Endothelial cell of umbilical vein (primary cell): ENCODE measurements at regions not wholly inside any gene's neighbourhood (a gene's known extent, or its start where the extent isn't known, plus 50 kb on each side); places are given as distances from the start of the nearest gene placed in this dataset.
A peak's percentile ranks its signal among the peaks of the same experiment; 100 is the strongest.

ENCODE experiments used
- BruUV-seq: library from RNA; stranded (reverse); fragments of 400-500 nt; replicated peaks from 2 replicates; lab custom pipeline; 2021; lab: Mats Ljungman, UMichigan
- CTCF ChIA-PET: fragments of 300-600, 350-600 bp; sonication (Branson Sonifier 250); formaldehyde crosslinking; loops from one replicate; lab custom pipeline; 2021; ENCODE audit warnings: antibody characterized with exemption, inconsistent platforms; lab: Charles Lee
- POLR2A ChIA-PET: fragments of 300-600, 350-600 bp; sonication (Branson Sonifier 250); formaldehyde crosslinking; loops from one replicate; lab custom pipeline; 2021; ENCODE audit warnings: antibody characterized with exemption, inconsistent platforms; lab: Charles Lee
- DNase-seq: peaks from one replicate; pipeline ENCODE4 v3.0.0-alpha.2; 2011; ENCODE audit warnings: low read depth, low spot score
- FAIRE-seq: peaks from 2 replicates; lab custom pipeline; 2011; peaks lifted over from hg19 to GRCh38; lab: Jason Lieb, UNC
- H2AFZ ChIP-seq: 2 replicates; pipeline ENCODE4 v1.6.0; 2012; ENCODE audit warnings: low read depth, low read length, control low read depth, inconsistent platforms
- H3K27ac ChIP-seq: 2 replicates; pipeline ENCODE4 v1.5.1; 2011; ENCODE audit warnings: low read depth, mild to moderate bottlenecking, control low read depth, low read length, moderate library complexity; ENCODE audit not compliant: insufficient read depth
- H3K27me3 ChIP-seq, 2 experiments: 2 replicates each; pipeline versions ENCODE4 v1.6.0 to v1.6.1; 2011; ENCODE audit warnings: low read length in 2 of 2, mixed read lengths in 1 of 2; ENCODE audit not compliant: control insufficient read depth in 2 of 2, insufficient read depth in 2 of 2
- H3K36me3 ChIP-seq, 2 experiments: 2 replicates in 1 of 2; 3 replicates in 1 of 2; pipeline ENCODE4 v1.5.1; 2011; ENCODE audit warnings: low read length in 2 of 2, mild to moderate bottlenecking in 1 of 2, moderate library complexity in 1 of 2; ENCODE audit not compliant: control insufficient read depth in 2 of 2, insufficient read depth in 2 of 2; ENCODE audit errors: extremely low read depth in 1 of 2
- H3K4me1 ChIP-seq: 3 replicates; pipeline ENCODE4 v1.5.1; 2011; ENCODE audit warnings: mild to moderate bottlenecking, low read length; ENCODE audit not compliant: control insufficient read depth, insufficient read depth; ENCODE audit errors: extremely low read depth
- H3K4me2 ChIP-seq: 2 replicates; pipeline ENCODE4 v1.6.1; 2011; ENCODE audit warnings: low read length, control low read depth, mixed read lengths; ENCODE audit not compliant: insufficient read depth
- H3K4me3 ChIP-seq, 3 experiments: fragments of 200-600 bp in 1 of 3; sonication (generic), shearing (Covaris generic) in 1 of 3; replicated peaks in 1 of 3; 2 replicates each; pipeline ENCODE4 v1.5.1; 2011 to 2016; ENCODE audit warnings: control low read depth in 3 of 3, low read length in 3 of 3, mild to moderate bottlenecking in 2 of 3, inconsistent platforms in 1 of 3, low read depth in 1 of 3, moderate library complexity in 1 of 3; ENCODE audit not compliant: insufficient read depth in 1 of 3
- H3K79me2 ChIP-seq: 2 replicates; pipeline ENCODE4 v1.6.0; 2012; ENCODE audit warnings: low read length, inconsistent platforms; ENCODE audit not compliant: control insufficient read depth, insufficient read depth
- H3K9ac ChIP-seq: replicated peaks from 2 replicates; pipeline ENCODE3; 2011; ENCODE audit warnings: low read length, control low read depth; ENCODE audit not compliant: insufficient read depth; ENCODE audit errors: extremely low read depth
- H3K9me1 ChIP-seq: replicated peaks from 3 replicates; pipeline ENCODE4 v1.6.0; 2011; ENCODE audit warnings: mild to moderate bottlenecking, low read length; ENCODE audit not compliant: control insufficient read depth, insufficient read depth; ENCODE audit errors: extremely low read depth
- H3K9me3 ChIP-seq: replicated peaks from 2 replicates; pipeline ENCODE4 v1.5.1; 2012; ENCODE audit warnings: low read length, inconsistent platforms; ENCODE audit not compliant: control insufficient read depth, insufficient read depth
- H4K20me1 ChIP-seq: replicated peaks from 2 replicates; pipeline ENCODE3; 2011; ENCODE audit warnings: mild to moderate bottlenecking, low read length; ENCODE audit not compliant: control insufficient read depth, insufficient read depth; ENCODE audit errors: extremely low read depth
- CTCF ChIP-seq, 2 donors: IDR thresholded peaks; 1 replicate in 1 of 2; 2 replicates in 1 of 2; pipeline ENCODE4 v1.5.1; 2011; ENCODE audit warnings: low read length in 2 of 2, mild to moderate bottlenecking in 2 of 2, moderate library complexity in 2 of 2, control low read depth in 1 of 2, inconsistent platforms in 1 of 2, low read depth in 1 of 2; ENCODE audit not compliant: insufficient read depth in 1 of 2; ENCODE audit errors: extremely low read depth in 1 of 2
- EZH2 ChIP-seq: IDR thresholded peaks from 2 replicates; pipeline ENCODE4 v1.6.1; 2012; ENCODE audit warnings: borderline replicate concordance, low read depth, mild to moderate bottlenecking, moderate library complexity, low read length, inconsistent platforms; ENCODE audit not compliant: severe bottlenecking
- FOS ChIP-seq: IDR thresholded peaks from 2 replicates; pipeline ENCODE4 v1.6.1; 2011; ENCODE audit warnings: mild to moderate bottlenecking, low read length, moderate library complexity, borderline replicate concordance; ENCODE audit not compliant: insufficient read depth
- GATA2 ChIP-seq: IDR thresholded peaks from 2 replicates; pipeline ENCODE4 v1.7.0; 2011; ENCODE audit warnings: low read depth, mild to moderate bottlenecking, moderate library complexity, mixed read lengths, low read length; ENCODE audit not compliant: insufficient read length, insufficient read depth
- JUN ChIP-seq: IDR thresholded peaks from 2 replicates; pipeline ENCODE4 v1.6.1; 2011; ENCODE audit warnings: borderline replicate concordance, low read depth; ENCODE audit not compliant: insufficient read length, insufficient read depth
- MAX ChIP-seq: IDR thresholded peaks from 2 replicates; pipeline ENCODE4 v1.6.1; 2011; ENCODE audit not compliant: insufficient read depth, insufficient read length
- MYC ChIP-seq: IDR thresholded peaks from one replicate; pipeline ENCODE4 v1.6.1; 2011; ENCODE audit warnings: mild to moderate bottlenecking, low read depth, low read length
- POLR2A ChIP-seq: IDR thresholded peaks from 2 replicates; pipeline ENCODE4 v1.6.1; 2012; ENCODE audit warnings: low read depth, mild to moderate bottlenecking, control low read depth, low read length
- POLR2AphosphoS5 ChIP-seq: IDR thresholded peaks from 2 replicates; pipeline ENCODE4 v1.6.1; 2012; ENCODE audit warnings: low read depth, mild to moderate bottlenecking, control low read depth, low read length, moderate library complexity; ENCODE audit not compliant: insufficient read depth
- dilution Hi-C: fragments of 300-500 bp; cut with MboI; formaldehyde crosslinking; loops from one replicate; pipeline ENCODE4 v1.15.0; 2019; ENCODE audit warnings: low sequenced_read_pairs; ENCODE audit not compliant: extremely low pct_ligation_motif_present
- intact Hi-C: fragments of 100-400 bp; cut with micrococcal nuclease; formaldehyde crosslinking; loops from one replicate; pipeline ENCODE4 v1.10.0; 2022

GRCh38 chr13:105097521-105097920 lies 1437.9 kb downstream of the EFNB2 start:
- intact Hi-C loops: no loop called here
- POLR2A ChIA-PET: no interaction called here

More at GRCh38 chr13:105097521-105097920, 1437.9 kb downstream of the EFNB2 start:
- H3K36me3 ChIP-seq: no peaks in the 10 kb centered on the region
- H4K20me1 ChIP-seq: no peaks in the 10 kb centered on the region
- H3K27me3 ChIP-seq: no peaks in the 10 kb centered on the region
- dilution Hi-C loops: no loop called here
- H3K27ac ChIP-seq: no peak overlapping the region
- CTCF ChIA-PET: interaction anchor here (0.9 kb wide), 1 partner anchor 12 kb away, joined by 3 read pairs; no protein-coding TSS in a partner anchor
- TF ChIP-seq POLR2AphosphoS5 (no peak), POLR2A (no peak), MYC (no peak), CTCF (IDR thresholded peaks at IDR 0.05; ENCODE audit: extremely low read depth in 1 of 2, insufficient read depth in 1 of 2, low read depth in 1 of 2, low read length in 2 of 2) (no peak), MAX (no peak), GATA2 (no peak), EZH2 (no peak), JUN (no peak), FOS (no peak)
- H2AFZ ChIP-seq: no peak overlapping the region
- FAIRE-seq (no peak), DNase-seq (peak; percentile 4)
- H3K4me3 ChIP-seq: no peak overlapping the region
- no TSS peak for BruUV-seq
- no peaks in the 10 kb centered on the region for H3K9me3 ChIP-seq
- no peak overlapping the region for H3K9ac ChIP-seq
- H3K4me1 ChIP-seq: no peaks in the 10 kb centered on the region
- H3K4me2 ChIP-seq: no peak overlapping the region
- no peaks in the 10 kb centered on the region for H3K79me2 ChIP-seq
- H3K9me1 ChIP-seq: no peaks in the 10 kb centered on the region
